GM19239 (cell line): ENCODE measurements at regions not wholly inside any gene's neighbourhood (a gene's known extent, or its start where the extent isn't known, plus 50 kb on each side); places are given as distances from the start of the nearest gene placed in this dataset.

ENCODE experiments used
- DNase-seq: peaks from one replicate; pipeline ENCODE4 v3.0.0; 2011; ENCODE audit warnings: low spot score; ENCODE audit not compliant: insufficient read length
- FAIRE-seq: peaks from 2 replicates; lab custom pipeline; 2011; peaks lifted over from hg19 to GRCh38; lab: Jason Lieb, UNC

- FAIRE-seq (peak; percentile 52), DNase-seq (no peak)
Measured at GRCh38 chr11:27907530-27907929, 200.4 kb downstream of the KIF18A start.

GRCh38 chr11:27907091-27907490 is 200.9 kb downstream of the KIF18A start:
- DNase-seq: no peak
- FAIRE-seq: peak; percentile 14

GRCh38 chr11:27904358-27905055 is 203.4 kb downstream of the KIF18A start:
- DNase-seq: no peak
- no peak for FAIRE-seq

- DNase-seq: no peak
- FAIRE-seq: no peak
Measured at GRCh38 chr11:27902981-27903624, 202.8 kb upstream of the BDNF start.

GRCh38 chr11:27898166-27898565 is 197.9 kb upstream of the BDNF start:
- FAIRE-seq: no peak
- DNase-seq: no peak

GRCh38 chr11:27896096-27896495 is 195.8 kb upstream of the BDNF start:
- DNase-seq (no peak), FAIRE-seq (no peak)

- FAIRE-seq (no peak), DNase-seq (no peak)
Measured at GRCh38 chr11:27894552-27894951, 194.3 kb upstream of the BDNF start.

- FAIRE-seq (no peak), DNase-seq (no peak)
Measured at GRCh38 chr11:27886857-27887256, 186.6 kb upstream of the BDNF start.

- DNase-seq (no peak), FAIRE-seq (peak; percentile 18)
Measured at GRCh38 chr11:27882066-27882697, 181.9 kb upstream of the BDNF start.

GRCh38 chr11:27875831-27876775 is 175.8 kb upstream of the BDNF start:
- FAIRE-seq (no peak), DNase-seq (no peak)

GRCh38 chr11:27874998-27875830 is 175.0 kb upstream of the BDNF start:
- DNase-seq: no peak
- no peak for FAIRE-seq

GRCh38 chr11:27873664-27874063 is 173.4 kb upstream of the BDNF start:
- no peak for FAIRE-seq
- DNase-seq: no peak

- no peak for FAIRE-seq
Measured at GRCh38 chr11:27871056-27871455, 170.8 kb upstream of the BDNF start.

GRCh38 chr11:27869701-27870100 is 169.4 kb upstream of the BDNF start:
- DNase-seq (no peak), FAIRE-seq (no peak)

More at GRCh38 chr11:27871056-27871455, 170.8 kb upstream of the BDNF start:
- DNase-seq: no peak

GRCh38 chr11:27868709-27869108 is 168.5 kb upstream of the BDNF start:
- DNase-seq (no peak), FAIRE-seq (no peak)

GRCh38 chr11:27868226-27868625 is 168.0 kb upstream of the BDNF start:
- no peak for DNase-seq
- FAIRE-seq: no peak

- DNase-seq: no peak
- no peak for FAIRE-seq
Measured at GRCh38 chr11:27865105-27865504, 164.8 kb upstream of the BDNF start.

- DNase-seq (no peak), FAIRE-seq (no peak)
Measured at GRCh38 chr11:27864611-27865010, 164.4 kb upstream of the BDNF start.

GRCh38 chr11:27864091-27864491 is 163.8 kb upstream of the BDNF start:
- no peak for DNase-seq
- no peak for FAIRE-seq

- DNase-seq (no peak), FAIRE-seq (no peak)
Measured at GRCh38 chr11:27863637-27864036, 163.4 kb upstream of the BDNF start.
